Stromal cell of bone marrow (primary cell): ENCODE measurements at regions not wholly inside any gene's neighbourhood (a gene's known extent, or its start where the extent isn't known, plus 50 kb on each side); places are given as distances from the start of the nearest gene placed in this dataset.

Experiments used
- DNase-seq: peaks from one replicate; pipeline ENCODE4 v3.0.0-alpha.2; 2012; ENCODE audit warnings: low read depth

DNA sequence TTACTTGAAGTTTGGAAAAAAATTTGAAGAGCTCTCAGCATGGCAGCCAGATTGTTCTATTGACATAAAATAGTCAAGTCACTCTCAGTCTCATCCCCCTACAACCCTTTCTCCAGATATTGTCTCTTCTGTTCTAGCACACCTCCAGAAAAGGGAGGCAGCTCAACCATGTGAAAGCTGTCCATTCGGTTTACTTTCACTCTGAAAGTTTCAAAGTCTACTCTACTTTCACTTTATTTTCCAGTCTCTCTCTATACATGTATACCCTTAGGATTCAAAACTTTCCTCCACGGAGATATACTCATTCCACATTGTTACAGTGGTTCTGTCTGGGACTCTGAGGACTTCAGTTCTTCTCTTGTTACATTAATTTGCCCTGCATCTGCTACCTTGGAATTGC lies 111.0 kb upstream of the STAC start:
- DNase-seq: no peak

DNA sequence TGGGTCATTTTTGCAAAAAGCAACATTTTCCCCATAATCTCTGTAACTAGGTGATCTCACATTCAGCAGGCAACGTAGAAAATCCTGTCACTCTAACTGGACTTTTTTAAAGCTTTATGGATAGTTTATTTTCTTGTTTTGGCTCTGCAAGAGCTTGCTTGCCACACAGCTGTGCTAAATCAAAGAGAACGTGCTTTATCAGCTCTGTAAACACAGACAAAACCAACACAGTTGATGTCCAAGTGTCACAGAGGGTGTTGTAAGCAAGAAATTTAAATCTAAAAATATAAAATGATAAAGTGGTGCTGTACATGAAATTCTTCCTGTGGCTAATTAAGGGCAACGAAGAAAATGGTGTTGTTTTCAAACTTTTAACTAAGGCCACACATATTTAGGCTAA lies 97.5 kb upstream of the STAC start:
- no peak for DNase-seq

DNA sequence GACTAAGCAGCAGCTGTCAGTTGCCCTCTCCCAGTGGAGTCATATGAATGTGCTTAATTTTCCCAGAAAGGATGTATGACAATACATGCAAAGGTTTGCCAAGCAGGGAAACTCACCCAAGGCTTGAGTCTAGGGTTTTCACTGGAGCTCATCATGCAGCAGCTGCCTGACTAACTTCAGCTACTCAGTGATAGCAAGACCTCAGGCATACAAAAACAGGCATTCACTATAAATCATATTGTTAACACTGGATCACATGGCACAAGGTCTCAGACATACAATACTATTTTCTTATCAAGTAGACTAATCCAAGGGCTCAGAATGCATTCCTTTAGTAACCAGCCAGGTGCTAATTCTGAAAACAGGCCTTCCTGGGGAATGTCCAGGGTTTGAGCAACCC lies 85.0 kb upstream of the STAC start:
- no peak for DNase-seq

DNA sequence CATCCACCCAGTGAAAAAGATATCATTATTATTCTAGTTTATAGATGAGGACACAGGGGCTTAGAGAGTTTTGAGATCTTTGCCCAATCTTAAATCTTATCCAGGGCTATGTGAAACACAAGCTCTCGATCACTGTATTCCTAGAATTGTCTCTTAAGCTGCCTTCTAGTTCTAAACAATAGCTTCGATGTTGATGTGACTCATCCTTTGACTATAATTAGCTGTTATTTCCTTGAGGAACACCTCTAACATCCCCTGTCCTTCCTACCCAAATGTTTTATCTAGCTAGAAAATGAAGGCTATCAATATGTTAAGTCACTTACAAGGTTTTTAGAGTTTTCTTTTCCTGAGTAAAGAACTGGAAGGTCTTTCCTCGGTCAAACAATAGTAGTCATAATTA lies 83.1 kb upstream of the STAC start:
- no peak for DNase-seq

DNA sequence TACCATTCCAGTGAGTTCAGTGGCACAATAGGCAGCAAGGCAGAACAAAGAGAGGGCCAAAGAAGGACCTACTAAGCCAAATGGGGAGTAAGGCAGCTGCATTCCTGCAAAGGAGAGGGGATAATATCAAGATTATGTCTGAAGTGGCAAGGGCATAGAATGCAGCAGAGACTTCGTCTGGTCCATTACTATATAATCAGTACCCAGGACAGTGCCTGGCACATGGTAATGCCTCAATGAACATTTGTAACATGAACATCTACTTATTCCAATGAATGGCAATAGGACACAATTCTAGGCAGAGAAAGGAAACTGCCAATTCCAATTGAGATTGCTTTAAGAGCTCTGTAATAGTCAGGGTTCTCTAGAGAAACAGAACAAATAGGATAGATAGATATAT lies 82.1 kb upstream of the STAC start:
- no peak for DNase-seq

DNA sequence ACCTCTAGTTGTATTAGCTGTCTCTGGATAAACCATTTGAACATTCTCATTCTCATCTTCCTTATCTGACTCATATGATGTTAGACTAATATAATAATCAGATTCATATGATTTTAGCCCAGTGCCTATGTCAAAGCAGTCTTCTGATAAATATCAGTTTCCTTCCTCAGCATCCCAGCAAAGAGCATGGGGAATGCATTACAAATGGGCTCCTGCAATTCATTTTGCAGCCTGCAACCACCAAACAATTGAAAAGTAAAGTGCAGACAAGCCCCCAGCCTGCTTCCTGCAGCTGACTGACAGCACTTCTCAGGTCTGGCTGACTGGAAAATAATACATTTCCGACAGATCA lies 78.2 kb upstream of the STAC start:
- no peak for DNase-seq

DNA sequence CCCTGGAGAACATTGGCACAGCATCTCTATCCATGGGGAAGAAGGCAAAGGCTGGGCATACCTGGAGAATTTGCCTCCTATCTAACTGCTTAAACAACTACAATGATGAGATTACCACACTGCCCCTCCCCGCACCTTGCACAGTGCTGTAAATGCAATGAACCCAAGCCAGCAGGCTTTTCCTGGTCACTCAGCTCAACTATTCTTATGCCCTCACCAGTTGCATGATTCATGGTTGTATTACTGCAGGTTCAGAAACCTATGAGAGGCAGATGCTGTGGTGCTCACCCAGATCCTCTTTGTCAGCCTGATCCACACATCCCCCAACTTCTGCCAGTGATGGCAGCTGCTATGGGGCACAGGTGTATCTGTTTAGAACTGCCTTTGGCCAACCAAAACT lies 77.7 kb upstream of the STAC start:
- no peak for DNase-seq

DNA sequence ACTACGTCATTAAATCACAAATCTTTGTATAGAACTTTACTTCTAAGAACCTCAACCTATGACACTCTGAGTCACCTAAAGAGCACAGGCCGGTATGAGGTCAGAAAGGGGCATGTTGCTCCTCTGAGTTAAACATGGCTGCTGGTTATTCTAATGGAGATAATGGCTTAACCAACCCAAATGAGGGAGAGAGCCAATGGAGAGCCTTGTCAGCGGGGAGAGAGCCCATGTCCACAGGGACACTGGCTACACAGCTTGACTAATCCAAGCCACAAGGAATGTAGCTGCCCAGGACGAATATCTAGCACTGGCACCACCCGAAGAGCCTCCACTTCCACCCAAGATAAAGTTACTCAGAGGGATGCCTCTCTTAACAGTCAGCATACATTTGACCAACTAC lies 77.0 kb upstream of the STAC start:
- peak; percentile 37 for DNase-seq

DNA sequence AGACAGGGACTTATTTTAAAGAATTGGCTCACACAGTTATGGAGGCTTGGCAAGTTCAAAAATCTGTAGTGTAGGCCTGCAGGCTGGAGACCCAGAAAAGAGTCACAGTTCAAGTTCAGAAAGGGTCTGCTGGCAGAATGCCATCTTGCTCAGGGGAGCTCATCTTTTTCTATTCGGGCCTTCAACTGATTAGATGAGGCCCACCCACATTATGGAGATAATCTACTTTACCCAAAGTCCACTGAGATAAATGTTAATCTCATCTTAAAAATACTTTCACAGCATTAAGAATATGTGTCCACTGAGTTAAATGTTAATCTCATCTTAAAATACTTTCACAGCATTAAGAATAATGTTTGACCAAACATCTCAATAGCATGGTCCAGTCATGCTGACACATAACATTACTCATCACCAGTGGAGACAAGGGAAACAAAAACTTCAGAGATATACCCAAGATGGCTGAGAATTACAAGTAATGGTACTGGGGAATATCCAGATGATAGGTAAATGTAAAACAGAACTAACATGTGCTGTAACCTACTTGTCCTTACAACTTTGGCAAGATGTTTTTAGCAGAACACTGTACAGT lies 74.3 kb upstream of the STAC start:
- DNase-seq: peak; percentile 49

DNA sequence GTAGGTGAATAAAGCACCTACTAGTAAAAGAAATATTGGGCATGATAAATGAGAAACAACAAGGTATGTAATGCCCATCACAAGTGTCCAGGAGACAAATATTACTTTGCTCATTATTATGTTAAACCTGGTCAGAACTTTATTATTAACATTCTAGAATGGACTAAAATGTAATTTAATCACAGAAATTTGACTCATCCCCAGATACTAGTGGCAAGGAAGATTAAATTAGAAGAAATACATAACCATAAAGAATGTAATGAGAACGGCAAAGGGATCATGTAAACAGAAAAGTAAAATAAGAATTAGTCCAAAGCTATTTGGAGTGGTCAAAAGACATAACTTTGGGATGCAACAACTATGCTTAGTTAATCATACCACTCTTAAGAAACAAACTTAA lies 71.2 kb upstream of the STAC start:
- no peak for DNase-seq

DNA sequence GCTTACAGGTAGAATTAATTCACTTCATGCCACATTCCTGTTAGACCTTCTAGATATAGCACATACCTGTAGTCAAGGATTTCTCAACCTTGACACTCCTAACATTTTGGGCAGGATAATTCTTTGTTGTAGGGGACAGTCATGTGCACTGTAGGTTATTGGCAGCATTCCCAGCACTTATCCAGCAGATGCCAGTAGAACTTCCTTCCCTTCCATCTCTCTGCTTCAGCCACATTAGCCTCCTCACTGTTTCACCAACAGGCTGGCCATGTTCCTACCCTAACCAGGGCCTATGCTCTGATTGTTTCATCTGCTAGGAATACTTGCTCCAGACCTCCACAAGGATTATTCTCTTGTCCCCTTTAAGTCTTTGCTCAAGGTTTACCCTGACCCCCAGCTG lies 68.0 kb upstream of the STAC start:
- no peak for DNase-seq

DNA sequence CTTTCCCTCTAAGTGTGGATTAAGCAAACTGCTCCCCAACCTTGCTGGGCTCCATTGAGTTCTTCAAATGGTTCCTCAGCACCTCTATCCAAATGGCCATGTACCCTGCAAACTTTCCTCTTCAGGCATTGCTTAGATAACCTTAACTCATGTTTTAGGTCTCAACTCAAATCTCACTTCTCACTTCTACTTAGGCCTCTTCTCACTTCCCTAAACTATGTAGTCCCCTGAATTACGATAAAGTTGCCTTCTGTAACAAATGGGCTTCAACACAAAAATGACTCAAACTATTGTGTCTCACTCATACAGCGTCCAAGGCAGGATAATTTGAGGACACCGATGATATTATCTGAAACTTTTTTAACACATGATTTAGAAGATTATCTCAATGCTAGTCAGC lies 62.4 kb upstream of the STAC start:
- DNase-seq: no peak

DNA sequence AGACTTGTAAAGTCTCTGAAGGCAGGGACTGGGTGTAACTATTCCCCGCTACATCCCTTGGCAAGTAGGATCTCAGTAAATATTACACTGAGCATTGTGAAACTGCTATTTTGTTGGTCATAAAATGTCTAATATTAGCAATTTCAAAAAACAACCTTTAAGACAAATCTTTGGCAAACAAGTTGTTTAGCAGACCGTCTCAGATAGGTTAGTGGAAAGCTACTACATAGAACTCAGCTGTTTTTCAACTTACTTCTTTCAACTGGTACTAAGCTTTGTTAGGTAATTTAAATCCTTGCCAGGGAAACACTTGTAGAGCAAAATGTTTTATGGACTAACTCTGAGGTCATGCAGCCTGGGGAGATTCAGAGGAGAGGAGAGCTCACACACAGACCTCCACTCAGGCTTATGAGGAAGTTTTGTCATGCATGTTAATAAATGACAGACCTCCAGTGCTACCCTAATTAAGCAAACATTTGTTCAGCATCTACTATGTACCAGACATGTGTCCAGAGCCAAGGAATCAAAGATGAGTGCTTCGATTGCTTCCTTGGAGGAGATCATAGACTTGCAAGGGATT lies 61.6 kb upstream of the STAC start:
- no peak for DNase-seq

DNA sequence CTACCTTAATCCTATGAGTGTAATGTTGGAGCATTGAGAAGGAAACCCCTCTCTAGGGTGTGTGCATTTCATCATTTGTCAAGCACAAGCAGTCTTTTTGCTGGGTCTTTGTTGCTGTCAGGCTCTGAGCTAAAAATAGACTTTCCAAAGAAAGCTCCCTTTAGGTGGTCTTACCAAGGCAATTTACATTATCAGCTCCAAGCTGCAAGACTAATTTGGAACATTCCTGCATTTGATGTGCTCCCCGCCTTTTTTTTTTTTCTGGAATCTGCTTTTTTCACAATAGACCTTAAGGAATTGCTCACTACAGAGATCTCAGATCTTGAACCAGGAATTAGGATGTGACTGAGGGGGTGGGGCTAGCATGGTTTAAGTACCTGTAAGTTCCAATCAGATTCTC lies 60.6 kb upstream of the STAC start:
- DNase-seq: no peak
